Suprapubic skin (tissue), 3 donors: ENCODE measurements at regions not wholly inside any gene's neighbourhood (a gene's known extent, or its start where the extent isn't known, plus 50 kb on each side); places are given as distances from the start of the nearest gene placed in this dataset.

Experiments used
- POLR2AphosphoS5 ChIP-seq, 3 donors: sonication (generic); formaldehyde crosslinking; IDR thresholded peaks; one replicate each; pipeline ENCODE4 v1.6.1; 2017; ENCODE audit warnings: antibody characterized with exemption in 3 of 3
- TF ChIP-seq, protein P1 (sequence below), 2 donors: fragments of 200-600 bp in 1 of 2; fragments of 450-650 bp in 1 of 2; sonication (generic) in 1 of 2; IDR thresholded peaks; one replicate each; pipeline ENCODE4 v1.5.1; 2016 to 2019; ENCODE audit warnings: antibody characterized with exemption in 2 of 2, mild to moderate bottlenecking in 1 of 2, moderate library complexity in 1 of 2

DNA sequence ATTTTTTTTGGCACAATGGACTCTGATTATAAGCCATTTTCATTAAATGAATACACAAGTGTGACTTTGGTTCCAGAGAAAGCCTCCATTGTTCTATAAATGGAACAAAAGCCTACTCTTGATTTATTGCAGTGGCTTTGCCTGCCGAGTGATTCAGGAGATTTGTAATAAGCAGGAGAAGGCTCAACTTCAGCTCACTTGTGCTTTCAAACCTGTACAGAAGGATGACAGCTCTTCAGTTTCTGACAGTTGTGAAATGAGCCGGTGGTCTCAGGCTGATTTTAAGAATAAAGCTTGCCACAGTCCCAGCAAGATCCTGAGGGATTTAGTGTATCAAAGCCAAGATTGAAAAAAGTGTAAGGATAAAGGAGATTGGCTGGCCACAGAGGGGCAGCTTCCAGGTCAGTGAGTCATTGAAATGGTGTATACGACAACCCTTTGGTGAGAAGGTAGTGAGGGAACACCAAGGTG, 438.8 kb upstream of the TGFBR2 start:
- no peak for TF ChIP-seq POLR2AphosphoS5 (IDR thresholded peaks at IDR 0.05)
- TF ChIP-seq, protein P1, sequence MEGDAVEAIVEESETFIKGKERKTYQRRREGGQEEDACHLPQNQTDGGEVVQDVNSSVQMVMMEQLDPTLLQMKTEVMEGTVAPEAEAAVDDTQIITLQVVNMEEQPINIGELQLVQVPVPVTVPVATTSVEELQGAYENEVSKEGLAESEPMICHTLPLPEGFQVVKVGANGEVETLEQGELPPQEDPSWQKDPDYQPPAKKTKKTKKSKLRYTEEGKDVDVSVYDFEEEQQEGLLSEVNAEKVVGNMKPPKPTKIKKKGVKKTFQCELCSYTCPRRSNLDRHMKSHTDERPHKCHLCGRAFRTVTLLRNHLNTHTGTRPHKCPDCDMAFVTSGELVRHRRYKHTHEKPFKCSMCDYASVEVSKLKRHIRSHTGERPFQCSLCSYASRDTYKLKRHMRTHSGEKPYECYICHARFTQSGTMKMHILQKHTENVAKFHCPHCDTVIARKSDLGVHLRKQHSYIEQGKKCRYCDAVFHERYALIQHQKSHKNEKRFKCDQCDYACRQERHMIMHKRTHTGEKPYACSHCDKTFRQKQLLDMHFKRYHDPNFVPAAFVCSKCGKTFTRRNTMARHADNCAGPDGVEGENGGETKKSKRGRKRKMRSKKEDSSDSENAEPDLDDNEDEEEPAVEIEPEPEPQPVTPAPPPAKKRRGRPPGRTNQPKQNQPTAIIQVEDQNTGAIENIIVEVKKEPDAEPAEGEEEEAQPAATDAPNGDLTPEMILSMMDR (IDR thresholded peaks at IDR 0.05), result no peak
